IMR-90 (cell line): ENCODE measurements at regions not wholly inside any gene's neighbourhood (a gene's known extent, or its start where the extent isn't known, plus 50 kb on each side); places are given as distances from the start of the nearest gene placed in this dataset.

Experiments used
- ATAC-seq: fragments of 200-7000 bp; cut with Tn5 transposase; 2 replicates; pipeline ENCODE4 v1.9.1; 2020; ENCODE audit warnings: low read depth, mild to moderate bottlenecking, moderate library complexity
- BruUV-seq: library from RNA; stranded (reverse); fragments of 400-500 nt; replicated peaks from 2 replicates; lab custom pipeline; 2021; lab: Mats Ljungman, UMichigan
- CTCF ChIA-PET: fragments of 300-600 bp; formaldehyde crosslinking; extraction: SDS; loops from one replicate; lab custom pipeline; 2021; ENCODE audit warnings: antibody characterized with exemption; lab: Yijun Ruan, JAX
- POLR2A ChIA-PET: fragments of 300-600 bp; sonication (Branson Sonifier 250); formaldehyde crosslinking; loops from one replicate; lab custom pipeline; 2022; ENCODE audit warnings: antibody characterized with exemption; ENCODE audit not compliant: unreplicated experiment; lab: Charles Lee
- DNase-seq: peaks from one replicate; pipeline ENCODE4 v3.0.0; 2013
- H2AFZ ChIP-seq: replicated peaks from 2 replicates; pipeline ENCODE3; 2013; ENCODE audit warnings: low read length, mild to moderate bottlenecking; ENCODE audit not compliant: poor library complexity
- H2AK5ac ChIP-seq: 2 replicates; pipeline ENCODE4 v1.6.1; 2013; ENCODE audit warnings: low read depth, low read length, inconsistent platforms
- H2AK9ac ChIP-seq: replicated peaks from 2 replicates; pipeline ENCODE3; 2013; ENCODE audit warnings: mild to moderate bottlenecking, low read depth, low read length, moderate library complexity; ENCODE audit not compliant: poor library complexity
- H2BK120ac ChIP-seq: 2 replicates; pipeline ENCODE4 v1.6.1; 2013; ENCODE audit warnings: low read depth, low read length, inconsistent platforms
- H2BK15ac ChIP-seq: 3 replicates; pipeline ENCODE4 v1.6.1; 2013; ENCODE audit warnings: low read depth, low read length, inconsistent platforms
- H2BK20ac ChIP-seq: 2 replicates; pipeline ENCODE4 v1.6.1; 2013; ENCODE audit warnings: low read depth, mild to moderate bottlenecking, inconsistent platforms, low read length, moderate library complexity
- H2BK5ac ChIP-seq: 2 replicates; pipeline ENCODE4 v1.6.1; 2013; ENCODE audit warnings: mild to moderate bottlenecking, low read depth, low read length, inconsistent platforms; ENCODE audit not compliant: poor library complexity, severe bottlenecking
- H3K14ac ChIP-seq: replicated peaks from 2 replicates; pipeline ENCODE4 v1.6.1; 2013; ENCODE audit warnings: low read depth, low read length, inconsistent platforms
- H3K18ac ChIP-seq: 2 replicates; pipeline ENCODE4 v1.6.1; 2013; ENCODE audit warnings: low read depth, low read length, control low read depth
- H3K23ac ChIP-seq: 2 replicates; pipeline ENCODE4 v1.6.1; 2013; ENCODE audit warnings: low read depth, low read length, inconsistent platforms
- H3K27ac ChIP-seq: 2 replicates; pipeline ENCODE4 v1.5.1; 2013; ENCODE audit warnings: mild to moderate bottlenecking, control low read depth, low read length; ENCODE audit not compliant: insufficient read depth
- H3K27me3 ChIP-seq: 2 replicates; pipeline ENCODE4 v1.6.1; 2013; ENCODE audit warnings: low read length; ENCODE audit not compliant: control insufficient read depth, insufficient read depth
- H3K36me3 ChIP-seq: 2 replicates; pipeline ENCODE4 v1.6.1; 2013; ENCODE audit warnings: low read length, mixed read lengths; ENCODE audit not compliant: control insufficient read depth, insufficient read depth
- H3K4ac ChIP-seq: 2 replicates; pipeline ENCODE4 v1.6.1; 2013; ENCODE audit warnings: low read depth, low read length, inconsistent platforms
- H3K4me1 ChIP-seq: 2 replicates; pipeline ENCODE4 v1.6.1; 2013; ENCODE audit warnings: low read length, mixed read lengths; ENCODE audit not compliant: control insufficient read depth, insufficient read depth
- H3K4me2 ChIP-seq: 2 replicates; pipeline ENCODE4 v1.6.1; 2013; ENCODE audit warnings: low read depth, mild to moderate bottlenecking, control low read depth, low read length, moderate library complexity
- H3K4me3 ChIP-seq: 2 replicates; pipeline ENCODE4 v1.5.1; 2013; ENCODE audit warnings: low read depth, mild to moderate bottlenecking, control low read depth, low read length, moderate library complexity; ENCODE audit not compliant: insufficient read depth
- H3K56ac ChIP-seq: 2 replicates; pipeline ENCODE4 v1.6.1; 2013; ENCODE audit warnings: low read length, inconsistent platforms; ENCODE audit not compliant: insufficient read depth; ENCODE audit errors: extremely low read depth
- H3K79me1 ChIP-seq, 2 experiments: 2 replicates each; pipeline ENCODE4 v1.6.1; 2013; ENCODE audit warnings: low read length in 2 of 2, inconsistent platforms in 1 of 2, low read depth in 1 of 2
- H3K9ac ChIP-seq: 2 replicates; pipeline ENCODE4 v1.6.1; 2013; ENCODE audit warnings: low read depth, low read length, control low read depth
- H3K9me1 ChIP-seq: 2 replicates; pipeline ENCODE4 v1.6.1; 2013; ENCODE audit warnings: low read length, inconsistent platforms; ENCODE audit not compliant: insufficient read depth
- H3K9me3 ChIP-seq: 2 replicates; pipeline ENCODE4 v1.6.1; 2013; ENCODE audit warnings: low read length; ENCODE audit not compliant: control insufficient read depth, insufficient read depth
- H4K20me1 ChIP-seq: 2 replicates; pipeline ENCODE4 v1.6.1; 2013; ENCODE audit warnings: low read length, inconsistent platforms; ENCODE audit not compliant: insufficient read depth
- H4K5ac ChIP-seq: 2 replicates; pipeline ENCODE4 v1.6.1; 2013; ENCODE audit warnings: mild to moderate bottlenecking, low read depth, low read length, control low read depth
- H4K8ac ChIP-seq, 2 experiments: 2 replicates each; pipeline ENCODE4 v1.6.1; 2013; ENCODE audit warnings: low read depth in 2 of 2, low read length in 2 of 2, control low read depth in 1 of 2, inconsistent platforms in 1 of 2
- H4K91ac ChIP-seq: 2 replicates; pipeline ENCODE4 v1.6.1; 2013; ENCODE audit warnings: low read depth, low read length, inconsistent platforms; ENCODE audit not compliant: insufficient read depth
- CEBPB ChIP-seq: IDR thresholded peaks from 2 replicates; pipeline ENCODE4 v1.6.1; 2012; ENCODE audit warnings: low read depth, low read length, improper control_type of control experiment
- CHD1 ChIP-seq: IDR thresholded peaks from 2 replicates; pipeline ENCODE4 v1.6.1; 2012; ENCODE audit warnings: low read depth, low read length, improper control_type of control experiment
- CTCF ChIP-seq: conservative IDR thresholded peaks from 2 replicates; pipeline ENCODE4 v1.5.1; 2012; ENCODE audit warnings: mild to moderate bottlenecking, low read depth, low read length, improper control_type of control experiment
- ELK1 ChIP-seq: fragments of 150-350 bp; IDR thresholded peaks from 2 replicates; pipeline ENCODE4 v1.6.1; 2016; ENCODE audit warnings: low read depth, mild to moderate bottlenecking, low read length, moderate library complexity, borderline replicate concordance
- FOS ChIP-seq: fragments of 150-350 bp; IDR thresholded peaks from 2 replicates; pipeline ENCODE4 v1.6.1; 2016; ENCODE audit warnings: low read depth, low read length
- MXI1 ChIP-seq: IDR thresholded peaks from 2 replicates; pipeline ENCODE4 v1.6.1; 2012; ENCODE audit warnings: low read depth, mild to moderate bottlenecking, low read length, moderate library complexity, borderline replicate concordance
- NFE2L2 ChIP-seq: fragments of 150-350 bp; IDR thresholded peaks from 2 replicates; pipeline ENCODE4 v1.6.1; 2016; ENCODE audit warnings: low read depth, mild to moderate bottlenecking, low read length
- RAD21 ChIP-seq: IDR thresholded peaks from 2 replicates; pipeline ENCODE4 v1.6.1; 2012; ENCODE audit warnings: low read length, improper control_type of control experiment
- USF2 ChIP-seq: fragments of 150-350 bp; IDR thresholded peaks from 2 replicates; pipeline ENCODE4 v1.6.1; 2017; ENCODE audit warnings: mild to moderate bottlenecking, antibody characterized with exemption, low read length, low read depth
- WGBS, 2 experiments: methylation state at CpG; one replicate each; pipeline versions ENCODE4 v1.1.5 to v1.1.7; 2013; ENCODE audit warnings: missing lambda C conversion rate in 2 of 2; ENCODE audit not compliant: insufficient read length in 1 of 2; ENCODE audit errors: extremely low coverage in 2 of 2; 5-methylcytosine and 5-hydroxymethylcytosine counted together
- dilution Hi-C: fragments of 300-500 bp; cut with HindIII; formaldehyde crosslinking; loops from one replicate; pipeline ENCODE4 v1.14.3; 2018; ENCODE audit warnings: low sequenced_read_pairs; ENCODE audit not compliant: unreplicated experiment
- in situ Hi-C: fragments of 300-500 bp; cut with MboI; formaldehyde crosslinking; loops from 3 replicates; pipeline ENCODE4 v1.14.3; 2019; ENCODE audit warnings: low sequenced_read_pairs, inconsistent platforms, mixed read lengths
- intact Hi-C: fragments of 100-400 bp; cut with micrococcal nuclease; formaldehyde crosslinking; loops from 2 replicates; pipeline ENCODE4 v1.10.0; 2022

DNA sequence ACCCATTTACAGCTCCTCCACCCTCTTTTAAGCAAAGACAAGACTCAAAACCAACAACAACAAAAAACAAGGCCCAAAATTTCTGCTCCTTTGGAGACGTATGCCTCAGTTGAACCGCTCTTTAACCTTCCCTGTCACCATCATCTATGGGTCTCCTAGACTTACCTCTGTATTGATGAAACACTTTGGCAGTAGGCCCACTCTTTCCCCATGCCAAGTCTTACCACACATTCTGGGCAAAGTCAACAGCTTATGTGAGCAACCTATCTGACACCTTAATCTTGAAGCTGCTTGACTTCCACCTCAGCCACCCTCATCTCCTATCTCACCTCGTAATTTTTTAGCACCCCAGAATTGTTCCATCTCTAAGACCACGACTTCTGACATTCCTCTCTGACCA, 99.7 kb upstream of the CXorf66 start:
- Histone ChIP-seq H4K91ac (no peak overlapping the region), H3K4me3 (no peak overlapping the region), H3K27ac (no peak overlapping the region), H3K9me1 (no peaks in the 10 kb centered on the region), H2BK120ac (no peak overlapping the region), H3K79me1 (no peaks in the 10 kb centered on the region), H3K4ac (no peak overlapping the region), H3K27me3 (no peaks in the 10 kb centered on the region), H2AFZ (no peak overlapping the region), H3K9me3 (no peaks in the 10 kb centered on the region), H3K36me3 (no peaks in the 10 kb centered on the region), H2AK5ac (no peak overlapping the region), H3K9ac (no peak overlapping the region), H3K14ac (no peak overlapping the region), H3K56ac (no peak overlapping the region), H4K5ac (no peak overlapping the region), H3K4me2 (no peak overlapping the region), H3K18ac (no peak overlapping the region), H2BK15ac (no peak overlapping the region), H2AK9ac (no peak overlapping the region), H2BK5ac (no peak overlapping the region), H2BK20ac (no peak overlapping the region), H4K20me1 (no peaks in the 10 kb centered on the region), H3K4me1 (no peaks in the 10 kb centered on the region), H3K23ac (no peak overlapping the region), H4K8ac (no peak overlapping the region)
- dilution Hi-C loops (no loop called here), in situ Hi-C loops (loop anchor here (25.0 kb wide), 1 partner anchor 597 kb away; no protein-coding TSS in a partner anchor), intact Hi-C loops (no loop called here)
- ATAC-seq (no peak), DNase-seq (no peak)
- no TSS peak for BruUV-seq
- TF ChIP-seq CHD1, result no peak
- TF ChIP-seq CEBPB, result no peak
- TF ChIP-seq USF2, result no peak
- TF ChIP-seq CTCF, result no peak
- no peak for TF ChIP-seq MXI1
- no peak for TF ChIP-seq FOS
- no peak for TF ChIP-seq NFE2L2
- no peak for TF ChIP-seq ELK1
- no peak for TF ChIP-seq RAD21
- POLR2A ChIA-PET, result no interaction called here
- WGBS, 2 experiments, result 33% methylated on average over 1 of the region's 4 CpGs; no CpG with 5 or more reads in 1 of the 2 experiments
- CTCF ChIA-PET, result interaction anchor here (0.7 kb wide), 1 partner anchor 596 kb away, joined by 4 read pairs; no protein-coding TSS in a partner anchor
